K562 (cell line): ENCODE measurements at regions not wholly inside any gene's neighbourhood (a gene's known extent, or its start where the extent isn't known, plus 50 kb on each side); places are given as distances from the start of the nearest gene placed in this dataset.

Source experiments
- DACH1 ChIP-seq: fragments of 450-650 bp; IDR thresholded peaks from 2 replicates; pipeline ENCODE4 v1.6.1; 2018; ENCODE audit not compliant: partially characterized antibody
- GTF2A2 ChIP-seq: IDR thresholded peaks from 2 replicates; pipeline ENCODE4 v1.6.1; 2016; ENCODE audit warnings: mild to moderate bottlenecking, missing genetic modification characterization, missing compliant biosample characterization
- HLTF ChIP-seq: fragments of 450-650 bp; IDR thresholded peaks from 2 replicates; pipeline ENCODE4 v1.6.1; 2016
- KLF1 ChIP-seq: fragments of 450-650 bp; IDR thresholded peaks from 2 replicates; pipeline ENCODE4 v1.6.1; 2016; ENCODE audit warnings: missing genetic modification characterization, missing compliant biosample characterization
- SIN3B ChIP-seq: fragments of 450-650 bp; IDR thresholded peaks from 2 replicates; pipeline ENCODE4 v1.6.1; 2017; ENCODE audit warnings: low read depth, mild to moderate bottlenecking, moderate library complexity
- ZBTB8A ChIP-seq: fragments of 450-650 bp; IDR thresholded peaks from 2 replicates; pipeline ENCODE4 v1.6.1; 2018; ENCODE audit warnings: mild to moderate bottlenecking, moderate library complexity; ENCODE audit not compliant: partially characterized antibody
- ZFP1 ChIP-seq: fragments of 450-650 bp; formaldehyde crosslinking; IDR thresholded peaks from 2 replicates; pipeline ENCODE4 v1.4.0; 2020; ENCODE audit warnings: mild to moderate bottlenecking, mixed read lengths
- ZFP30 ChIP-seq: fragments of 250-450 bp; sonication (Bioruptor Pico); IDR thresholded peaks from 2 replicates; pipeline ENCODE4 v1.8.0; 2022; ENCODE audit warnings: moderate library complexity, mild to moderate bottlenecking, inconsistent platforms, borderline replicate concordance
- TF ChIP-seq, protein P1 (sequence below), 3 experiments: IDR thresholded peaks in 2 of 3; conservative IDR thresholded peaks in 1 of 3; 2 replicates each; pipeline ENCODE4 v1.5.1; 2011 to 2012; ENCODE audit warnings: low read length in 3 of 3, mild to moderate bottlenecking in 3 of 3, control low read depth in 2 of 3, improper control_type of control experiment in 1 of 3, inconsistent platforms in 1 of 3, low read depth in 1 of 3, mixed read lengths in 1 of 3, moderate library complexity in 1 of 3; ENCODE audit not compliant: insufficient read depth in 2 of 3

DNA sequence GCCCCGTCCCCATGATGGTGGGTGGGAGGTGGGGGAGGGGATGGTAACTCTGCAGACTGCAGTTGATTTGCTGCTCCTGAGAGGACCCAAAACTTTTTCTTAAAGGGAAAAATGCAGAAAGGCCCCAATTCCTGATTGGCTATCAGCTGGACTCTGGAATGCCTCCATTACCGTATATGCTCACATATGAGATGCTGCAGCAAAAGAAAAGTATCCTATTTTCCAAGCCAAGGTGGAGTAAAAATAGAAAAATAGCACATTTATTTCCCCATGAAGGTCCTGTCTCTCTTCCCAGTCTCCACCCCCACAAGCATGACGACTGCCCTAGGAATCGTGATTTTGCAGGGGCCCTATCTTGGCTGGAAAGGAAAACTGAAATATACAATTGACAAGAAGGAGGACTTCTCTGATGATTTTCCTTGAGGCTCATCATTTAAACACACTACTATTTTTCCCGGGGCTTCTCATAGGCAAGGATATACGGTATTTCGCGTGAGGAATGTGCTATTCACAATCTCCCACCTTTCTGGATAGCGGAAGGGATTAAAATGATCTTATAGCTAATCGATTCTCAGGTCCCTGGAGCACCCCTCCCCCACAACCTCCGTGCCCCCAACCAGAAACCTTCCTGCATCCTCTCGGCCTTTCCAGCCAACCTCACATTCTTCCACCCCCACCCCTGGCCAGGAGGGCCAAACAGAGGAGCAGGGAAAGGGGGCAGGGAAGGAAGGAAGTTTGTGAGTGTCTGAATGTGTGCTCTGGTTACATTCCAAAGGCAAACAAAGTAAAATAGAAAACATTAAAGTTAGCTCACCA lies 138.9 kb upstream of the CCND2 start (continued):
- TF ChIP-seq, protein P1, sequence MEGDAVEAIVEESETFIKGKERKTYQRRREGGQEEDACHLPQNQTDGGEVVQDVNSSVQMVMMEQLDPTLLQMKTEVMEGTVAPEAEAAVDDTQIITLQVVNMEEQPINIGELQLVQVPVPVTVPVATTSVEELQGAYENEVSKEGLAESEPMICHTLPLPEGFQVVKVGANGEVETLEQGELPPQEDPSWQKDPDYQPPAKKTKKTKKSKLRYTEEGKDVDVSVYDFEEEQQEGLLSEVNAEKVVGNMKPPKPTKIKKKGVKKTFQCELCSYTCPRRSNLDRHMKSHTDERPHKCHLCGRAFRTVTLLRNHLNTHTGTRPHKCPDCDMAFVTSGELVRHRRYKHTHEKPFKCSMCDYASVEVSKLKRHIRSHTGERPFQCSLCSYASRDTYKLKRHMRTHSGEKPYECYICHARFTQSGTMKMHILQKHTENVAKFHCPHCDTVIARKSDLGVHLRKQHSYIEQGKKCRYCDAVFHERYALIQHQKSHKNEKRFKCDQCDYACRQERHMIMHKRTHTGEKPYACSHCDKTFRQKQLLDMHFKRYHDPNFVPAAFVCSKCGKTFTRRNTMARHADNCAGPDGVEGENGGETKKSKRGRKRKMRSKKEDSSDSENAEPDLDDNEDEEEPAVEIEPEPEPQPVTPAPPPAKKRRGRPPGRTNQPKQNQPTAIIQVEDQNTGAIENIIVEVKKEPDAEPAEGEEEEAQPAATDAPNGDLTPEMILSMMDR (IDR thresholded peaks at IDR 0.05 in 2 of 3, conservative IDR thresholded peaks at IDR 0.05 in 1 of 3; ENCODE audit: insufficient read depth in 2 of 3, low read depth in 1 of 3, low read length in 3 of 3), result no peak
- TF ChIP-seq KLF1 (tag) (no peak), ZFP1 (CRISPR knock-in tag) (no peak), DACH1 (no peak), ZBTB8A (no peak), GTF2A2 (tag) (no peak), ZFP30 (CRISPR knock-in tag) (no peak), SIN3B (no peak), HLTF (no peak)
- TF ChIP-seq, all 486 proteins: peak for 0
